ENCODE measurements at regions not wholly inside any gene's neighbourhood (a gene's known extent, or its start where the extent isn't known, plus 50 kb on each side); places are given as distances from the start of the nearest gene placed in this dataset.

- H3K4me3 Mint-ChIP-seq = no peak overlapping the region
- DNase-seq = no peak
- H3K36me3 Mint-ChIP-seq (ENCODE audit: low read depth) = no peaks in the 10 kb centered on the region
- TF ChIP-seq CTCF (IDR thresholded peaks at IDR 0.05) = no peak
- H3K27me3 Mint-ChIP-seq (ENCODE audit: insufficient read depth) = no peaks in the 10 kb centered on the region
- H3K4me1 Mint-ChIP-seq (ENCODE audit: low read depth) = peaks cover 11% of the 10 kb centered on the region
- H3K27ac Mint-ChIP-seq = no peak overlapping the region
- no peaks in the 10 kb centered on the region for H3K9me3 Mint-ChIP-seq
Measured at GRCh38 chr4:100929758-100930157, 411.9 kb upstream of the EMCN start.

GRCh38 chr4:100929135-100929534 lies 411.3 kb upstream of the EMCN start:
- TF ChIP-seq CTCF (IDR thresholded peaks at IDR 0.05) = no peak
- no peaks in the 10 kb centered on the region for H3K27me3 Mint-ChIP-seq (ENCODE audit: insufficient read depth)
- H3K9me3 Mint-ChIP-seq = no peaks in the 10 kb centered on the region
- H3K27ac Mint-ChIP-seq = no peak overlapping the region
- DNase-seq = no peak
- H3K36me3 Mint-ChIP-seq (ENCODE audit: low read depth) = no peaks in the 10 kb centered on the region
- H3K4me3 Mint-ChIP-seq = no peak overlapping the region
- H3K4me1 Mint-ChIP-seq (ENCODE audit: low read depth) = peaks cover 11% of the 10 kb centered on the region

GRCh38 chr4:100926039-100926717 lies 408.4 kb upstream of the EMCN start:
- no peaks in the 10 kb centered on the region for H3K27me3 Mint-ChIP-seq (ENCODE audit: insufficient read depth)
- no peaks in the 10 kb centered on the region for H3K9me3 Mint-ChIP-seq
- no peaks in the 10 kb centered on the region for H3K36me3 Mint-ChIP-seq (ENCODE audit: low read depth)
- no peaks in the 10 kb centered on the region for H3K4me1 Mint-ChIP-seq (ENCODE audit: low read depth)
- no peak for TF ChIP-seq CTCF (IDR thresholded peaks at IDR 0.05)
- no peak overlapping the region for H3K27ac Mint-ChIP-seq
- H3K4me3 Mint-ChIP-seq = no peak overlapping the region
- DNase-seq = no peak

- H3K27me3 Mint-ChIP-seq (ENCODE audit: insufficient read depth) = peaks cover 3% of the 10 kb centered on the region; the same call in 1 of the 2 replicates
- no peak overlapping the region for H3K4me3 Mint-ChIP-seq
- no peaks in the 10 kb centered on the region for H3K36me3 Mint-ChIP-seq (ENCODE audit: low read depth)
- no peaks in the 10 kb centered on the region; the same call in 1 of the 2 replicates for H3K9me3 Mint-ChIP-seq
- H3K4me1 Mint-ChIP-seq (ENCODE audit: low read depth) = no peaks in the 10 kb centered on the region
- H3K27ac Mint-ChIP-seq = no peak overlapping the region
- DNase-seq = no peak
- TF ChIP-seq CTCF (IDR thresholded peaks at IDR 0.05) = no peak
Measured at GRCh38 chr4:100913685-100914084, 395.9 kb upstream of the EMCN start.

- H3K4me1 Mint-ChIP-seq (ENCODE audit: low read depth) = no peaks in the 10 kb centered on the region
- H3K36me3 Mint-ChIP-seq (ENCODE audit: low read depth) = no peaks in the 10 kb centered on the region
- H3K4me3 Mint-ChIP-seq = no peak overlapping the region
- no peak for DNase-seq
- TF ChIP-seq CTCF (IDR thresholded peaks at IDR 0.05) = no peak
- H3K27me3 Mint-ChIP-seq (ENCODE audit: insufficient read depth) = peaks cover 4% of the 10 kb centered on the region
- H3K9me3 Mint-ChIP-seq = no peaks in the 10 kb centered on the region
- H3K27ac Mint-ChIP-seq = no peak overlapping the region
Measured at GRCh38 chr4:100908540-100908939, 390.7 kb upstream of the EMCN start.

All from HFFc6 (cell line).